Activated CD4-positive, alpha-beta memory T cell treated with anti-CD3 and anti-CD28 coated beads, Interleukin-2, amount 10 ng/mL, durations not matched to agents 7 days and 5 days (primary cell): ENCODE measurements at regions not wholly inside any gene's neighbourhood (a gene's known extent, or its start where the extent isn't known, plus 50 kb on each side); places are given as distances from the start of the nearest gene placed in this dataset.

Experiments used
- CTCF ChIA-PET: fragments of 350-600 bp; sonication (Branson Sonifier 250); formaldehyde crosslinking; loops from one replicate; lab custom pipeline; 2021; ENCODE audit warnings: antibody characterized with exemption, inconsistent platforms; lab: Charles Lee
- POLR2A ChIA-PET: fragments of 350-600 bp; sonication (Branson Sonifier 250); formaldehyde crosslinking; loops from one replicate; lab custom pipeline; 2021; ENCODE audit warnings: antibody characterized with exemption; lab: Charles Lee
- DNase-seq: peaks from one replicate; pipeline ENCODE4 v3.0.0-alpha.2; 2020
- H3K27ac Mint-ChIP-seq: one replicate; pipeline ENCODE4 v1.8.0; 2021; ENCODE audit warnings: mild to moderate bottlenecking, mixed read lengths
- H3K27me3 Mint-ChIP-seq: one replicate; pipeline ENCODE4 v1.8.0; 2021; ENCODE audit warnings: mixed read lengths
- H3K36me3 Mint-ChIP-seq: one replicate; pipeline ENCODE4 v1.8.0; 2021; ENCODE audit warnings: low read depth, mixed read lengths
- H3K4me1 Mint-ChIP-seq: one replicate; pipeline ENCODE4 v1.8.0; 2021; ENCODE audit warnings: mixed read lengths
- H3K4me3 Mint-ChIP-seq: one replicate; pipeline ENCODE4 v1.8.0; 2021; ENCODE audit warnings: mild to moderate bottlenecking, mixed read lengths
- H3K9me3 Mint-ChIP-seq: one replicate; pipeline ENCODE4 v1.8.0; 2021; ENCODE audit warnings: mixed read lengths

DNA sequence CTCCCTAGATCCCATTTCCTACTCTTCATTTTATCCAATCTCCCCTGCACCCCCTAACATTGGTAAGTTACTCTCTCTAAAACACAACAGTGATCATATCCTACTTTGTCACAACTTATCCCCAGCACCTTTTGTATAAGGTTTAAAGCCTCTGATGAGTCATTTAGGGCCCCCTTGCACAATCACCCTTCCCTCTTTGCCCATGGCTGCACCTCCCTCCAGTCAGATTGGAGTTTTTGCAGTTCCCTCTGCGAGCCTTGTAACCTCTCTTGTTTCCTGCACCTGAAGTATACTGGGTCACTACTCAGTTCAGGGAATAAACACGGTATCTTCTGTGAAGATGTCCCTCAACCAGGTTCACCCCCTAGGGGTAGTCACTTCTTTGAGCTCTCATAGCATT lies 55.9 kb upstream of the ADRB1 start:
- peaks cover 8% of the 10 kb centered on the region for H3K9me3 Mint-ChIP-seq
- peaks cover 7% of the 10 kb centered on the region for H3K36me3 Mint-ChIP-seq
- ChIA-PET POLR2A (no interaction called here), CTCF (interaction anchor here (0.8 kb wide), 1 partner anchor 12 kb away, joined by 3 read pairs; no protein-coding TSS in a partner anchor)
- peaks cover 59% of the 10 kb centered on the region for H3K27me3 Mint-ChIP-seq
- no peak for DNase-seq
- H3K27ac Mint-ChIP-seq = no peak overlapping the region
- peaks cover 25% of the 10 kb centered on the region for H3K4me1 Mint-ChIP-seq
- no peak overlapping the region for H3K4me3 Mint-ChIP-seq

DNA sequence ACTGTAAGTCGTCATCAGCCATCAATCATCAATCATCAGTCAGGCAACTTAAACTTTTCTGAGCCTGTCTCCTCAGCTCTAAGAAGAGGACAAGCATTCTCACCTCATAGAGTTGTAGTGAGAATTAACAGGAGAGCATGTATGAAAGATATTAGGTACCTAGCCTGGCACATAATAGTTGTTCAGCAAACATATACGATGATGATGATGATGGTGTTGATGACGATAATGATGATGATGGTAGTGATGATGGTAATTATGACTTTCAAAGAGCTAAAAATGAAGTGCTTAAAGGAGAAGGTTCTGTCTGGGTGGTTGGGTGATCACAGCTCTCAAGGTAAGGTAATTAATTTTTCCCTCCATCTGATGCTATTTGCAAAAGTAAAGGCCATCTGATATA lies 55.1 kb upstream of the ADRB1 start:
- Mint-ChIP-seq H3K27me3 (peaks cover 59% of the 10 kb centered on the region), H3K4me1 (peaks cover 22% of the 10 kb centered on the region), H3K27ac (no peak overlapping the region), H3K36me3 (peaks cover 7% of the 10 kb centered on the region), H3K4me3 (no peak overlapping the region), H3K9me3 (peaks cover 8% of the 10 kb centered on the region)
- CTCF ChIA-PET = interaction anchor here (0.8 kb wide), 1 partner anchor 11 kb away, joined by 3 read pairs; no protein-coding TSS in a partner anchor
- no peak for DNase-seq
- POLR2A ChIA-PET = no interaction called here

DNA sequence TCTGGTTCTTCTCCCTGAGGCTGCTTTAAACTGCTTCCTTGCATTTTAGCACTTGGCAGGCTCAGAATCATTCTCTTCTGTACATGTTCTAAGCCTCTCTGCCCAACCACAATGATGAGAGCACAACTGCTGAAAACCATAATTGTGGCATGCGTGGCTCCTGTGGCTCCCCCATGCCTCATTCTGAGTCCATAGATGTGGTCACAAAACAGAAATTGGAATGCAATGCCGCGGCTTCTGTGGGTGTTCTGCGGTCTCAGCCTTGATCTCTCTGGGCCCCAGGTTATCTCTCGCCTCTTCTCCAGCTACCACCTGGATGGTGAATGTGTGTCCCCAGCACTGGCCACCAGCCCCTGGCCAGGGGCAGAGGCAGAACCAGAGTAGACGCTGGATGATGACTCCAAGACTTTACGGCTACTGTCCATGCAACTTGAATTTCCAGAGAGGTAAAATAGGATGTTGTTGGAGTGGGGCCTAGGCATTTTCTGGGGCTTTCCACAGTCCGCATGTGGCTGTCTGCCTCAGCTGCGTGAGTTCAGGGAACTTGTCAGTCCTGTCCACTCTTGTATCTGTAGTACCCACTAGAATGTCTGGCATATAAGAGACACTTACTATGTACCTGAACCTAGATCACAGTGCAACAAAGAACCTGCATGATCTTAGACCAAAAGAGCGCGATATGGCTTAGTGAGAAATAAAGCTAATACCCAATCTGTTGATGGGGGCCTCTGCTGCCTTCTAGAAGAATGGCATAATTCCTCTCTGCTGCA lies 52.4 kb upstream of the ADRB1 start:
- CTCF ChIA-PET = no interaction called here
- Mint-ChIP-seq H3K27ac (no peak overlapping the region), H3K36me3 (peaks cover 7% of the 10 kb centered on the region), H3K9me3 (peaks cover 6% of the 10 kb centered on the region), H3K27me3 (peaks cover 73% of the 10 kb centered on the region), H3K4me3 (no peak overlapping the region), H3K4me1 (peaks cover 17% of the 10 kb centered on the region)
- peak; percentile 45 for DNase-seq
- POLR2A ChIA-PET = interaction anchor here (0.9 kb wide), 1 partner anchor 30 kb away, joined by 3 read pairs; no protein-coding TSS in a partner anchor

DNA sequence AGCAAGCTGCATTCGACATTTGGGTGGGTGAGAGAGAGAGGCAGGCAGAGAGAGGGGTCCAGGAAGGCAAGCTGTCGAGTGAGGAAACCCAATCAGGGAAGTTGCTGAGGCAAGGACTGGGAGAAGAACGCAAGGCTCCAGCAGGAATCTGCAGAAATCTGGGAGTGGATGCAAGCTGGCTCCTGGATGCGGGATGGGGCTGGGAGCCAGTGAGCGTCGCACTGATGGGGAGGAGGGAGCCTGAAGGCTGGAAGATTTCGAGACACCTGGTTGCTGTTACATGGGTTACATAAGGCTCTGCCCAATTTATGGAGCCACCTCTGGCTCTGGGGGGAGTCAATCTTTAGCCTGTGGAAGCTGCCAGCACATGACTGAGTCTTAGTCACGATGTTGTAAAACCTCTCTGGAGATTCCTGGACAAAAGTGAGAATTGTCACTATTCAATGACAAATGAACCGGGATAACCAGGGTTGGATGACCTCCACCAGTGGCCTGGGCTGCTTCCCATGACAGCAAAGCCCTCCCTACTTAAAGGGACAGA lies 51.1 kb upstream of the ADRB1 start:
- POLR2A ChIA-PET = no interaction called here
- Mint-ChIP-seq H3K9me3 (peaks cover 4% of the 10 kb centered on the region), H3K36me3 (peaks cover 6% of the 10 kb centered on the region), H3K4me3 (no peak overlapping the region), H3K4me1 (peaks cover 17% of the 10 kb centered on the region), H3K27me3 (peaks cover 76% of the 10 kb centered on the region), H3K27ac (no peak overlapping the region)
- DNase-seq = no peak
- CTCF ChIA-PET = no interaction called here

DNA sequence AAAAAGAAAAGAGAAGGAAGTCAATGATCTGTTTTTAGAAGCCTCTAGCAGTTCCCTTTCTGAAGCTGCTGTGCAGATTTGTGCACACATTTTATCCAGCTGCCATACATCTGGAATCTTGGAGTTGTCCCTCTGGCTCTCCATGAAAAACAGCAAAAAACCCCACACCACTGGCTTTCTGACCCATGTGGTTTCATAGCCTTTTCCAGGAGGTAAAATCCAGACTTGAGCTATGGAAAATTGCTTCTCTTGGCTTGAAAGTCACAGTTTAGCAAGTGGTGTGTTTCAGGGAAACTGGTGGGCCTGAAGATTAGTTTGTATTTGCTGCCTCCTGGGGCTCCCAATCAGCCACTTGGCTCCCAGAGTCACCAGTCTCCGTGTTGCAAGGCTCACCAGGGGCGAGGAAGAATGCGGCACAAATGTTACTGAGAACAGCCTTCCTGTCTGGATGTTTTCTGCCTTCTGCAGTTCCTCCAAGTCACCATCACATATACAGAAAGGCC lies 50.1 kb upstream of the ADRB1 start:
- peaks cover 11% of the 10 kb centered on the region for H3K4me1 Mint-ChIP-seq
- DNase-seq = no peak
- H3K4me3 Mint-ChIP-seq = no peak overlapping the region
- no peaks in the 10 kb centered on the region for H3K9me3 Mint-ChIP-seq
- ChIA-PET POLR2A (no interaction called here), CTCF (no interaction called here)
- peaks cover 66% of the 10 kb centered on the region for H3K27me3 Mint-ChIP-seq
- H3K36me3 Mint-ChIP-seq = no peaks in the 10 kb centered on the region
- H3K27ac Mint-ChIP-seq = no peak overlapping the region
